ENCODE measurements at regions not wholly inside any gene's neighbourhood (a gene's known extent, or its start where the extent isn't known, plus 50 kb on each side); places are given as distances from the start of the nearest gene placed in this dataset.

DNA sequence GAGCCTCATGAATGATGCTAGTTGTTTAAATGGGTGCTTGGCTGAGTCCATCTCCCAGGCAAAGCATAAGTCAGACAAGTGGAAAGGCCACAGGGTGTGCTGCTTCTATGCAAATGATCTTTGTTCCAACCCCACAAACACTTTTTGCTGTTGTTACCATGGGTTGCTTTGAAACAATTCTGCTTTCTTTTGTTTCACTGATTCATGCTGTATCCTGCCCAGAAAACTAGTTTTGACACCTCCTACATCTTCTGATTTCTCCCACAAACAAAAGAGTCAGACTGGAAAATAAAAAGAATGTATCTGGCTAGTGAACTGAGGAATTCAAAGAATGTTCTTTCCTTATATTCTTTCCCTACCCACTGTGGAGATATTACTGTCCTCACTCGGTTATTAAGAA is 298.6 kb downstream of the DIRAS2 start:
- H3K27ac Mint-ChIP-seq = no peak overlapping the region
- no peaks in the 10 kb centered on the region for H3K4me1 ChIP-seq (ENCODE audit: insufficient read depth)
- H3K27me3 ChIP-seq (ENCODE audit: insufficient read depth) = no peaks in the 10 kb centered on the region
- H3K4me3 ChIP-seq = no peak overlapping the region
- TF ChIP-seq, protein P1, sequence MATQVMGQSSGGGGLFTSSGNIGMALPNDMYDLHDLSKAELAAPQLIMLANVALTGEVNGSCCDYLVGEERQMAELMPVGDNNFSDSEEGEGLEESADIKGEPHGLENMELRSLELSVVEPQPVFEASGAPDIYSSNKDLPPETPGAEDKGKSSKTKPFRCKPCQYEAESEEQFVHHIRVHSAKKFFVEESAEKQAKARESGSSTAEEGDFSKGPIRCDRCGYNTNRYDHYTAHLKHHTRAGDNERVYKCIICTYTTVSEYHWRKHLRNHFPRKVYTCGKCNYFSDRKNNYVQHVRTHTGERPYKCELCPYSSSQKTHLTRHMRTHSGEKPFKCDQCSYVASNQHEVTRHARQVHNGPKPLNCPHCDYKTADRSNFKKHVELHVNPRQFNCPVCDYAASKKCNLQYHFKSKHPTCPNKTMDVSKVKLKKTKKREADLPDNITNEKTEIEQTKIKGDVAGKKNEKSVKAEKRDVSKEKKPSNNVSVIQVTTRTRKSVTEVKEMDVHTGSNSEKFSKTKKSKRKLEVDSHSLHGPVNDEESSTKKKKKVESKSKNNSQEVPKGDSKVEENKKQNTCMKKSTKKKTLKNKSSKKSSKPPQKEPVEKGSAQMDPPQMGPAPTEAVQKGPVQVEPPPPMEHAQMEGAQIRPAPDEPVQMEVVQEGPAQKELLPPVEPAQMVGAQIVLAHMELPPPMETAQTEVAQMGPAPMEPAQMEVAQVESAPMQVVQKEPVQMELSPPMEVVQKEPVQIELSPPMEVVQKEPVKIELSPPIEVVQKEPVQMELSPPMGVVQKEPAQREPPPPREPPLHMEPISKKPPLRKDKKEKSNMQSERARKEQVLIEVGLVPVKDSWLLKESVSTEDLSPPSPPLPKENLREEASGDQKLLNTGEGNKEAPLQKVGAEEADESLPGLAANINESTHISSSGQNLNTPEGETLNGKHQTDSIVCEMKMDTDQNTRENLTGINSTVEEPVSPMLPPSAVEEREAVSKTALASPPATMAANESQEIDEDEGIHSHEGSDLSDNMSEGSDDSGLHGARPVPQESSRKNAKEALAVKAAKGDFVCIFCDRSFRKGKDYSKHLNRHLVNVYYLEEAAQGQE (IDR thresholded peaks at IDR 0.05; ENCODE audit: unreplicated experiment) = no peak
- no peak for TF ChIP-seq CREB1 (CRISPR knock-in tag; IDR thresholded peaks at IDR 0.05; ENCODE audit: low read depth)
- H3K36me3 ChIP-seq (ENCODE audit: insufficient read depth) = no peaks in the 10 kb centered on the region
- no peaks in the 10 kb centered on the region for H3F3A ChIP-seq (replicated peaks; ENCODE audit: low read depth)
- H3K9me2 ChIP-seq (ENCODE audit: insufficient read depth) = peaks cover 8% of the 10 kb centered on the region
- H3K4me3 Mint-ChIP-seq = no peak overlapping the region
- no peak overlapping the region for H2AFZ ChIP-seq
- H3K79me2 ChIP-seq (replicated peaks; ENCODE audit: insufficient read depth) = no peaks in the 10 kb centered on the region
- H3K9me3 Mint-ChIP-seq = no peaks in the 10 kb centered on the region
- H3K27me3 Mint-ChIP-seq (ENCODE audit: insufficient read depth, low read depth, poor library complexity) = no peaks in the 10 kb centered on the region
- no peaks in the 10 kb centered on the region for H4K20me1 ChIP-seq (replicated peaks; ENCODE audit: insufficient read depth)
- no peak overlapping the region for H3K4me2 ChIP-seq
- ATAC-seq = no peak; the same call in 1 of the 3 replicates
- H3K36me3 Mint-ChIP-seq (ENCODE audit: low read depth) = no peaks in the 10 kb centered on the region
- no peak for DNase-seq (ENCODE audit: low spot score)
- H3K27ac ChIP-seq (ENCODE audit: low read depth) = no peak overlapping the region
- H3K4me1 Mint-ChIP-seq = peaks cover 17% of the 10 kb centered on the region

DNA sequence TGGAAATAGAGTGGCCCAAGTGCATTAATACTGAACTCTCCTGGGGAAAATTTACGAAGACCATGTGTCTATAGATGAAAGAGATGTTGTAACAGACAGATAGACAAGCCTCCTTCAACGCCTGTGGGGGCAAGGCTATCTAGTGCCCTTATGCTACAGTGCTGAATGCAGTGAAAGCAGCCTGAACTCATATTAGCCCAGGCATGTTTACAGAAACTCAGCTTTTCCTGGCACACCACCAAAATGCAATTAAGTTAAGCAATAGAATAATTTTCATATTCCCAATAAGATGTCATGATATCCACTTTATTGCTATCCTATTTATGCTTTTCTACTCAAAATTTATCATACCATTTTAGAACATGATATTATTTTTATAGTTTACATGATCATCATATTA is 277.0 kb downstream of the DIRAS2 start:
- Mint-ChIP-seq H3K36me3 (ENCODE audit: low read depth) (no peaks in the 10 kb centered on the region), H3K9me3 (no peaks in the 10 kb centered on the region), H3K4me1 (peaks cover 15% of the 10 kb centered on the region), H3K27me3 (ENCODE audit: insufficient read depth, low read depth, poor library complexity) (peaks cover 1% of the 10 kb centered on the region), H3K4me3 (no peak overlapping the region), H3K27ac (no peak overlapping the region)
- ATAC-seq = no peak
- no peak overlapping the region for H2AFZ ChIP-seq
- no peak for DNase-seq (ENCODE audit: low spot score)
- no peaks in the 10 kb centered on the region for H4K20me1 ChIP-seq (replicated peaks; ENCODE audit: insufficient read depth)
- H3K9me2 ChIP-seq (ENCODE audit: insufficient read depth) = no peaks in the 10 kb centered on the region
- no peak overlapping the region for H3K4me3 ChIP-seq
- H3F3A ChIP-seq (replicated peaks; ENCODE audit: low read depth) = no peaks in the 10 kb centered on the region
- H3K79me2 ChIP-seq (replicated peaks; ENCODE audit: insufficient read depth) = no peaks in the 10 kb centered on the region
- TF ChIP-seq ZNF114 (CRISPR knock-in tag; IDR thresholded peaks at IDR 0.05) = no peak
- TF ChIP-seq POLR2AphosphoS5 (IDR thresholded peaks at IDR 0.05; ENCODE audit: low read depth) = no peak
- TF ChIP-seq ZNF331 (CRISPR knock-in tag; IDR thresholded peaks at IDR 0.05; ENCODE audit: low read depth) = no peak
- TF ChIP-seq, protein P2, sequence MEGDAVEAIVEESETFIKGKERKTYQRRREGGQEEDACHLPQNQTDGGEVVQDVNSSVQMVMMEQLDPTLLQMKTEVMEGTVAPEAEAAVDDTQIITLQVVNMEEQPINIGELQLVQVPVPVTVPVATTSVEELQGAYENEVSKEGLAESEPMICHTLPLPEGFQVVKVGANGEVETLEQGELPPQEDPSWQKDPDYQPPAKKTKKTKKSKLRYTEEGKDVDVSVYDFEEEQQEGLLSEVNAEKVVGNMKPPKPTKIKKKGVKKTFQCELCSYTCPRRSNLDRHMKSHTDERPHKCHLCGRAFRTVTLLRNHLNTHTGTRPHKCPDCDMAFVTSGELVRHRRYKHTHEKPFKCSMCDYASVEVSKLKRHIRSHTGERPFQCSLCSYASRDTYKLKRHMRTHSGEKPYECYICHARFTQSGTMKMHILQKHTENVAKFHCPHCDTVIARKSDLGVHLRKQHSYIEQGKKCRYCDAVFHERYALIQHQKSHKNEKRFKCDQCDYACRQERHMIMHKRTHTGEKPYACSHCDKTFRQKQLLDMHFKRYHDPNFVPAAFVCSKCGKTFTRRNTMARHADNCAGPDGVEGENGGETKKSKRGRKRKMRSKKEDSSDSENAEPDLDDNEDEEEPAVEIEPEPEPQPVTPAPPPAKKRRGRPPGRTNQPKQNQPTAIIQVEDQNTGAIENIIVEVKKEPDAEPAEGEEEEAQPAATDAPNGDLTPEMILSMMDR (conservative IDR thresholded peaks at IDR 0.05; ENCODE audit: low read depth in 2 of 2) = no peak
- TF ChIP-seq, protein P3, sequence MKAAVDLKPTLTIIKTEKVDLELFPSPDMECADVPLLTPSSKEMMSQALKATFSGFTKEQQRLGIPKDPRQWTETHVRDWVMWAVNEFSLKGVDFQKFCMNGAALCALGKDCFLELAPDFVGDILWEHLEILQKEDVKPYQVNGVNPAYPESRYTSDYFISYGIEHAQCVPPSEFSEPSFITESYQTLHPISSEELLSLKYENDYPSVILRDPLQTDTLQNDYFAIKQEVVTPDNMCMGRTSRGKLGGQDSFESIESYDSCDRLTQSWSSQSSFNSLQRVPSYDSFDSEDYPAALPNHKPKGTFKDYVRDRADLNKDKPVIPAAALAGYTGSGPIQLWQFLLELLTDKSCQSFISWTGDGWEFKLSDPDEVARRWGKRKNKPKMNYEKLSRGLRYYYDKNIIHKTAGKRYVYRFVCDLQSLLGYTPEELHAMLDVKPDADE (IDR thresholded peaks at IDR 0.05) = no peak
- H3K4me2 ChIP-seq = no peak overlapping the region
- no peaks in the 10 kb centered on the region for H3K36me3 ChIP-seq (ENCODE audit: insufficient read depth)
- no peak overlapping the region for H3K27ac ChIP-seq (ENCODE audit: low read depth)
- peaks cover 14% of the 10 kb centered on the region for H3K4me1 ChIP-seq (ENCODE audit: insufficient read depth)
- no peaks in the 10 kb centered on the region for H3K27me3 ChIP-seq (ENCODE audit: insufficient read depth)

Measured in GM23338 (cell line).